ENCODE measurements at regions not wholly inside any gene's neighbourhood (a gene's known extent, or its start where the extent isn't known, plus 50 kb on each side); places are given as distances from the start of the nearest gene placed in this dataset.

DNA sequence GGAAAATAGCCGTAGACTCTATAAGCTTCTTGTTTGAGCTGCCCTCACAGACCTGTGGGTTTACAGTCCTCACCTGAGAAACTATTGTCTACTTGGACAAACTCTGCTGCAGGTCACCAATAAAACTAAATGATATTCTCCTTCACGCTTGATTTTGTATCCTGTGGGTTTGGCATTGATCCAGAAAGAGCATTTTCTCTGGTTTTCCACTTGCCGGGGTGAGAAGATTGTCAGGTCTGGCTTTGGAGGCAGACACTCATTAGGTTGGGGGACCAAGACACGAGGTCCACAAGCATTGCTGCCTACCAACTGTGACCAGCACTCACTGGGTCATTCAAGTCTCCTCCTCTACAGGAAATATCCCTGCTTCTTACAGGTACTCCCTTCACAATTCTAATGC lies 68.5 kb downstream of the CDC14C start:
- no peak overlapping the region for H3K4me3 Mint-ChIP-seq

DNA sequence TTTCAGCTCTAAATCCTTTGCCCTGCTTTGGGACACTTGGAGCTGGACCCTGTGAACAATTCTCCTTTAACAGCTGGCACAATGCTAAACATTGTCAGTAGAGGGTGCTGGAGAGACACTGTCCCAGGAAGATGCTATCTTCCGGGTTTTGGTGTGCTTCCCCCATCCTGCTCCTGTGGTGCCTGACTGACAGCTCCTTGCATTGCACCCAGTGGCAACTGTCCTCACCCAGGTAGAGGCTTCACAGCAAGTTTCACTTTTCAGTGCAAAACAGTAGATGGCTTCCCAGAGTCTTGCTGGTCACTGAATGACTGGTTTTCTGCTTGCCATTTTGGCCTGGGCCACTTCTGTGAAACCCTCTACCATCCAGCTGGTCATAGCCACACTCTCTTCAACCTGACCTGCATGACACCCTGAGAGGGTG lies 77.3 kb downstream of the CDC14C start:
- Mint-ChIP-seq H3K4me3 (no peak overlapping the region), H3K27me3 (no peaks in the 10 kb centered on the region), H3K27ac (no peak overlapping the region), H3K4me1 (ENCODE audit: low read depth) (no peaks in the 10 kb centered on the region), H3K36me3 (ENCODE audit: low read depth) (no peaks in the 10 kb centered on the region), H3K9me3 (peaks cover 3% of the 10 kb centered on the region)
- ATAC-seq (ENCODE audit: poor library complexity) (no peak), DNase-seq (peak in 3 of 14 experiments; percentile 1 to 6 (median 1))
- Histone ChIP-seq H3K27me3 (ENCODE audit: control insufficient read depth in 1 of 2, insufficient read depth in 2 of 2, low read length in 2 of 2) (no peaks in the 10 kb centered on the region), H3K4me3 (ENCODE audit: low read length) (no peak overlapping the region), H3K9me3 (ENCODE audit: control insufficient read depth in 1 of 2, insufficient read depth in 1 of 2, low read length in 2 of 2) (no peaks in the 10 kb centered on the region), H3K27ac (ENCODE audit: low read depth in 1 of 2, low read length in 2 of 2) (no peak overlapping the region), H3K4me1 (ENCODE audit: insufficient read depth, low read length) (no peaks in the 10 kb centered on the region), H3K36me3 (ENCODE audit: insufficient read depth, low read length) (no peaks in the 10 kb centered on the region)
- no peak for TF ChIP-seq CTCF (IDR thresholded peaks at IDR 0.05)
- intact Hi-C loops (cut with DNase I, micrococcal nuclease), result no loop called here
- ChIA-PET CTCF (no interaction called here), POLR2A (no interaction called here)

More for the DNA sequence above, 68.5 kb downstream of the CDC14C start:
- ATAC-seq (ENCODE audit: poor library complexity) (no peak), DNase-seq (no peak)
- Mint-ChIP-seq H3K36me3 (ENCODE audit: low read depth) (no peaks in the 10 kb centered on the region), H3K27ac (no peak overlapping the region), H3K4me1 (ENCODE audit: low read depth) (no peaks in the 10 kb centered on the region), H3K9me3 (peaks cover 2% of the 10 kb centered on the region), H3K27me3 (no peaks in the 10 kb centered on the region)
- Histone ChIP-seq H3K9me3 (ENCODE audit: control insufficient read depth in 1 of 2, insufficient read depth in 1 of 2, low read length in 2 of 2) (peaks cover 0 to under 1% of the 10 kb centered on the region in 2 experiments), H3K27ac (ENCODE audit: low read depth in 1 of 2, low read length in 2 of 2) (no peak overlapping the region), H3K27me3 (ENCODE audit: control insufficient read depth in 1 of 2, insufficient read depth in 2 of 2, low read length in 2 of 2) (no peaks in the 10 kb centered on the region), H3K4me3 (ENCODE audit: low read length) (no peak overlapping the region), H3K4me1 (ENCODE audit: insufficient read depth, low read length) (no peaks in the 10 kb centered on the region), H3K36me3 (ENCODE audit: insufficient read depth, low read length) (no peaks in the 10 kb centered on the region)
- intact Hi-C loops (cut with DNase I, micrococcal nuclease), result no loop called here
- no peak for TF ChIP-seq CTCF (IDR thresholded peaks at IDR 0.05)
- ChIA-PET POLR2A (no interaction called here), CTCF (no interaction called here)

GRCh38 chr7:49010717-49011116 lies 86.4 kb downstream of the CDC14C start:
- DNase-seq (no peak), ATAC-seq (ENCODE audit: poor library complexity) (no peak)
- H3K27me3 Mint-ChIP-seq, result no peaks in the 10 kb centered on the region
- CTCF ChIA-PET, result no interaction called here
- H3K9me3 Mint-ChIP-seq, result peaks cover 9% of the 10 kb centered on the region
- H3K27ac ChIP-seq (ENCODE audit: low read depth in 1 of 2, low read length in 2 of 2), result no peak overlapping the region
- no peaks in the 10 kb centered on the region for H3K4me1 ChIP-seq (ENCODE audit: insufficient read depth, low read length)
- no peaks in the 10 kb centered on the region for H3K27me3 ChIP-seq (ENCODE audit: control insufficient read depth in 1 of 2, insufficient read depth in 2 of 2, low read length in 2 of 2)
- H3K36me3 Mint-ChIP-seq (ENCODE audit: low read depth), result no peaks in the 10 kb centered on the region
- no peak overlapping the region for H3K4me3 ChIP-seq (ENCODE audit: low read length)
- POLR2A ChIA-PET, result no interaction called here
- no peak overlapping the region for H3K27ac Mint-ChIP-seq
- no peak for TF ChIP-seq CTCF (IDR thresholded peaks at IDR 0.05)
- H3K4me1 Mint-ChIP-seq (ENCODE audit: low read depth), result no peaks in the 10 kb centered on the region
- H3K4me3 Mint-ChIP-seq, result no peak overlapping the region
- no peaks in the 10 kb centered on the region for H3K36me3 ChIP-seq (ENCODE audit: insufficient read depth, low read length)
- intact Hi-C loops (cut with DNase I, micrococcal nuclease), result loop anchor here in 1 of 2 experiments (5.0 kb wide), 1 partner anchor 48 kb away; no protein-coding TSS in a partner anchor
- peaks cover 0 to 6% of the 10 kb centered on the region in 2 experiments for H3K9me3 ChIP-seq (ENCODE audit: control insufficient read depth in 1 of 2, insufficient read depth in 1 of 2, low read length in 2 of 2)
